SU-DHL-6 (cell line): ENCODE measurements at regions not wholly inside any gene's neighbourhood (a gene's known extent, or its start where the extent isn't known, plus 50 kb on each side); places are given as distances from the start of the nearest gene placed in this dataset.

ENCODE experiments used
- H2AFZ ChIP-seq: fragments of 200-600 bp; sonication (generic); 2 replicates; pipeline ENCODE4 v1.6.1; 2014; ENCODE audit warnings: low read depth, mild to moderate bottlenecking, moderate library complexity, mixed read lengths, antibody characterized with exemption, low read length; ENCODE audit not compliant: severe bottlenecking
- H3F3A ChIP-seq: fragments of 200-600 bp; shearing (Covaris generic); 2 replicates; pipeline ENCODE4 v1.6.0; 2016; ENCODE audit warnings: antibody characterized with exemption, mild to moderate bottlenecking; ENCODE audit not compliant: insufficient read depth
- H3K27ac ChIP-seq: fragments of 200-600 bp; sonication (generic); 2 replicates; pipeline ENCODE4 v1.5.1; 2016; ENCODE audit warnings: low read depth, mild to moderate bottlenecking, low read length, moderate library complexity, mixed read lengths
- H3K27me3 ChIP-seq: fragments of 200-600 bp; sonication (generic), shearing (Covaris generic); 2 replicates; pipeline ENCODE4 v1.6.0; 2014; ENCODE audit warnings: mild to moderate bottlenecking, low read length
- H3K36me3 ChIP-seq: fragments of 200-600 bp; sonication (generic); 2 replicates; pipeline ENCODE4 v1.6.1; 2014; ENCODE audit warnings: mild to moderate bottlenecking, low read length, mixed read lengths
- H3K4me2 ChIP-seq: fragments of 300-600, 200-600 bp; shearing (Covaris generic), sonication (generic); 2 replicates; pipeline ENCODE4 v1.6.0; 2014; ENCODE audit warnings: low read length, low read depth, mild to moderate bottlenecking; ENCODE audit not compliant: poor library complexity, severe bottlenecking
- H3K4me3 ChIP-seq: fragments of 200-600 bp; sonication (generic); 2 replicates; pipeline ENCODE4 v1.5.1; 2014; ENCODE audit warnings: antibody characterized with exemption, low read length, mild to moderate bottlenecking, mixed read lengths; ENCODE audit not compliant: insufficient read depth, poor library complexity, severe bottlenecking
- H3K79me2 ChIP-seq: fragments of 200-600 bp; sonication (generic); 2 replicates; pipeline ENCODE4 v1.6.1; 2014; ENCODE audit warnings: mild to moderate bottlenecking, low read length, moderate library complexity; ENCODE audit not compliant: insufficient read depth
- H3K9ac ChIP-seq: fragments of 200-600 bp; sonication (generic); 2 replicates; pipeline ENCODE4 v1.7.0; 2014; ENCODE audit warnings: mild to moderate bottlenecking, low read length
- H3K9me2 ChIP-seq: fragments of 200-600 bp; sonication (generic); replicated peaks from 2 replicates; pipeline ENCODE4 v1.6.1; 2014; ENCODE audit warnings: low read length; ENCODE audit not compliant: insufficient read depth
- H3K9me3 ChIP-seq: fragments of 200-600 bp; sonication (generic); 2 replicates; pipeline ENCODE4 v1.6.1; 2014; ENCODE audit warnings: low read length, mixed read lengths; ENCODE audit not compliant: insufficient read depth
- H4K20me1 ChIP-seq: fragments of 200-600 bp; sonication (generic); 2 replicates; pipeline ENCODE4 v1.6.1; 2014; ENCODE audit warnings: low read depth, mild to moderate bottlenecking, antibody characterized with exemption, low read length, moderate library complexity, mixed read lengths
- CTCF ChIP-seq: fragments of 200-600 bp; sonication (generic); IDR thresholded peaks from one replicate; pipeline ENCODE4 v1.5.1; 2017; ENCODE audit warnings: antibody characterized with exemption, mild to moderate bottlenecking, low read length, moderate library complexity; ENCODE audit not compliant: insufficient read depth, poor library complexity, severe bottlenecking
- EZH2phosphoT487 ChIP-seq: fragments of 200-600 bp; sonication (generic), shearing (Covaris generic); conservative IDR thresholded peaks from 2 replicates; pipeline ENCODE4 v1.6.1; 2018; ENCODE audit warnings: mild to moderate bottlenecking, antibody characterized with exemption, low read length, moderate library complexity, mixed read lengths

GRCh38 chr11:95659088-95659487 lies 130.5 kb downstream of the FAM76B start:
- Histone ChIP-seq H2AFZ (no peak overlapping the region), H3K36me3 (no peaks in the 10 kb centered on the region), H3K27ac (no peak overlapping the region), H3K4me2 (no peak overlapping the region), H3K9me2 (no peaks in the 10 kb centered on the region), H3K9ac (no peak overlapping the region), H3F3A (no peaks in the 10 kb centered on the region), H3K79me2 (no peaks in the 10 kb centered on the region), H3K27me3 (no peaks in the 10 kb centered on the region), H3K9me3 (no peaks in the 10 kb centered on the region), H4K20me1 (no peaks in the 10 kb centered on the region), H3K4me3 (no peak overlapping the region)
- no peak for TF ChIP-seq CTCF
- TF ChIP-seq EZH2phosphoT487, result no peak

GRCh38 chr11:95655536-95655935 lies 134.0 kb downstream of the FAM76B start:
- Histone ChIP-seq H4K20me1 (no peaks in the 10 kb centered on the region), H3K79me2 (no peaks in the 10 kb centered on the region), H3K4me2 (no peak overlapping the region), H2AFZ (no peak overlapping the region), H3K9me2 (no peaks in the 10 kb centered on the region), H3K27me3 (no peaks in the 10 kb centered on the region), H3K4me3 (no peak overlapping the region), H3K36me3 (no peaks in the 10 kb centered on the region), H3K9me3 (no peaks in the 10 kb centered on the region), H3K9ac (no peak overlapping the region), H3K27ac (no peak overlapping the region), H3F3A (no peaks in the 10 kb centered on the region)
- TF ChIP-seq EZH2phosphoT487 (no peak), CTCF (no peak)

- Histone ChIP-seq H3K9ac (no peak overlapping the region), H4K20me1 (no peaks in the 10 kb centered on the region), H3K79me2 (no peaks in the 10 kb centered on the region), H3K9me3 (no peaks in the 10 kb centered on the region), H3K9me2 (no peaks in the 10 kb centered on the region), H3K27ac (no peak overlapping the region), H3K36me3 (no peaks in the 10 kb centered on the region), H2AFZ (no peak overlapping the region), H3K4me2 (no peak overlapping the region), H3K4me3 (no peak overlapping the region), H3F3A (no peaks in the 10 kb centered on the region), H3K27me3 (no peaks in the 10 kb centered on the region)
- TF ChIP-seq CTCF, result no peak
- no peak for TF ChIP-seq EZH2phosphoT487
Measured at GRCh38 chr11:95653680-95654079, 135.9 kb downstream of the FAM76B start.

GRCh38 chr11:95653099-95653498 lies 136.5 kb downstream of the FAM76B start:
- no peaks in the 10 kb centered on the region for H3K27me3 ChIP-seq
- H3K27ac ChIP-seq, result no peak overlapping the region
- H4K20me1 ChIP-seq, result no peaks in the 10 kb centered on the region
- no peaks in the 10 kb centered on the region for H3K79me2 ChIP-seq
- no peaks in the 10 kb centered on the region for H3K9me2 ChIP-seq
- H3K4me3 ChIP-seq, result no peak overlapping the region
- H2AFZ ChIP-seq, result no peak overlapping the region
- H3K36me3 ChIP-seq, result no peaks in the 10 kb centered on the region
- H3K4me2 ChIP-seq, result no peak overlapping the region
- no peaks in the 10 kb centered on the region for H3K9me3 ChIP-seq
- H3K9ac ChIP-seq, result no peak overlapping the region
- H3F3A ChIP-seq, result no peaks in the 10 kb centered on the region
- TF ChIP-seq EZH2phosphoT487 (no peak), CTCF (no peak)
